ENCODE measurements at regions not wholly inside any gene's neighbourhood (a gene's known extent, or its start where the extent isn't known, plus 50 kb on each side); places are given as distances from the start of the nearest gene placed in this dataset.
"Not testable (repeated sequence)": the region's sequence is repeated elsewhere in the genome, so short reads cannot be mapped to it uniquely, and the experiment has no call there.

- H3K27me3 ChIP-seq (ENCODE audit: insufficient read depth, low read length); H3K36me3 Mint-ChIP-seq; H3K27ac Mint-ChIP-seq; intact Hi-C loops (cut with micrococcal nuclease); H3K36me3 ChIP-seq (ENCODE audit: insufficient read depth, low read length); CTCF ChIA-PET (ENCODE audit: partially characterized antibody); H3K27ac ChIP-seq (ENCODE audit: low read depth, low read length); POLR2A ChIA-PET (ENCODE audit: partially characterized antibody); H3K4me1 Mint-ChIP-seq; H3K4me3 Mint-ChIP-seq; DNase-seq; H3K4me3 ChIP-seq (ENCODE audit: low read length in 2 of 2); H3K4me1 ChIP-seq (ENCODE audit: insufficient read depth, low read length); H3K9me3 ChIP-seq (ENCODE audit: control insufficient read depth in 1 of 2, low read length in 2 of 2): not testable (repeated sequence)
- peaks cover 0 to 10% of the 10 kb centered on the region in 2 donors for H3K27me3 Mint-ChIP-seq
- peaks cover 0 to 22% (median 12%) of the 10 kb centered on the region in 8 donors for H3K9me3 Mint-ChIP-seq
These were observed 97.5 kb downstream of the ZNF664 start for GRCh38 chr12:124070394-124071074.

DNA sequence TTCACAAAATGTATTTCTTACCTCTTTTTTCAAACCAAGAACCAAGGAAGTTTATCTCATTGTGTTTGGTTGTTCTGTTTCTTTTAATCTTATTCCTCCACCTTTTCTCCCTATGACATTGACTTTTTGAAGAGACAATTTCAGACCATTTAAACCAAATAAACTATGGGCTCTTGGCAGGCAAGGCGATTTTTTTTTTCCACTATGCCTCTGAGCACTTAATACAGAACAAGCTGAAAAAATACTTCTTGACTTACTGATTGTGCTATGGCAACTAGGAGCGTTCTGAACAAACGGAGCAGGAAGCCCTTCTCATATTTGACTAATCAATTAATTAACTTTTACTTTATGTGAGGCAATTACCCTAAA, 98.0 kb downstream of the ZNF664 start:
- POLR2A ChIA-PET (ENCODE audit: partially characterized antibody), result no interaction called here
- H3K36me3 Mint-ChIP-seq, result no peaks in the 10 kb centered on the region
- peaks cover 0 to 18% (median 11%) of the 10 kb centered on the region in 8 donors for H3K9me3 Mint-ChIP-seq
- H3K27ac ChIP-seq (ENCODE audit: low read depth, low read length), result no peak overlapping the region
- H3K27ac Mint-ChIP-seq, result no peak overlapping the region
- intact Hi-C loops (cut with micrococcal nuclease), result no loop called here
- H3K4me3 Mint-ChIP-seq, result no peak overlapping the region
- H3K27me3 ChIP-seq (ENCODE audit: insufficient read depth, low read length), result no peaks in the 10 kb centered on the region
- no peaks in the 10 kb centered on the region for H3K36me3 ChIP-seq (ENCODE audit: insufficient read depth, low read length)
- H3K4me1 Mint-ChIP-seq, result peaks cover 0 to 6% (median 0%) of the 10 kb centered on the region in 4 donors
- H3K9me3 ChIP-seq (ENCODE audit: control insufficient read depth in 1 of 2, low read length in 2 of 2), result no peaks in the 10 kb centered on the region
- H3K4me1 ChIP-seq (ENCODE audit: insufficient read depth, low read length), result no peaks in the 10 kb centered on the region
- CTCF ChIA-PET (ENCODE audit: partially characterized antibody), result no interaction called here
- H3K4me3 ChIP-seq (ENCODE audit: low read length in 2 of 2), result no peak overlapping the region
- DNase-seq, result no peak
- H3K27me3 Mint-ChIP-seq, result peaks cover 0 to 10% of the 10 kb centered on the region in 2 donors

DNA sequence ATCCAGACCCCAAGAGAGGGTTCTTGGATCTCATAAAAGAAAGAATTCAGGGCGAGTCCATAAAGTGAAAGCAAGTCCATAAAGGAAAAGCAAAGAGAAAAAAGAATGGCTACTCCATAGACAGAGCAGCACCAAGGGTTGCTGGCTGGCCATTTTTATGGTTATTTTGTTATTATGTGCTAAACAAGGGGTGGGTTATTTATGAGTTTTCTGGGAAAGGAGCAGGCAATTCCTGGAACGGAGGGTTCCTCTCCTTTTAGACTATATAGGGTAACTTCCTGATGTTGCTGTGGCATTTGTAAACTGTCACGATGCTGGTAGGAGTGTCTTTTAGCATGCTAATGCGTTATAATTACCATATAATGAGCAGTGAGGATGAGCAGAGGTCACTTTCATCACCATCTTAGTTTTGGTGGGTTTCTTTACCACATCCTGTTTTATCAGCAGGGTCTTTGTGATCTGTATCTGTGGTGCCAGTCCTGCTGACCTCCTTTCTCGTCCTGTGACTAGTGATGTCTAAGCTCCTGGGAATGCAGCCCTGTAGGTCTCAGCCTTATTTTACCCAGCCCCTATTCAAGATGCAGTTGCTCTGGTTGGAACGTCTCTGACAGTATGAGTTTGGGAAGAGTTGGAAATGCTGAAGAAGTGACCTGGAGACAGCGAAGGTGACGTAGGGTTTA, 100.5 kb downstream of the ZNF664 start:
- Mint-ChIP-seq H3K9me3 (no peaks in the 10 kb centered on the region), H3K27me3 (peaks cover 0 to 10% of the 10 kb centered on the region in 2 donors), H3K4me1 (peaks cover 0 to 6% (median 0%) of the 10 kb centered on the region in 4 donors), H3K36me3 (no peaks in the 10 kb centered on the region), H3K4me3 (no peak overlapping the region), H3K27ac (no peak overlapping the region)
- Histone ChIP-seq H3K27me3 (ENCODE audit: insufficient read depth, low read length) (no peaks in the 10 kb centered on the region), H3K36me3 (ENCODE audit: insufficient read depth, low read length) (no peaks in the 10 kb centered on the region), H3K9me3 (ENCODE audit: control insufficient read depth in 1 of 2, low read length in 2 of 2) (no peaks in the 10 kb centered on the region), H3K27ac (ENCODE audit: low read depth, low read length) (no peak overlapping the region), H3K4me1 (ENCODE audit: insufficient read depth, low read length) (no peaks in the 10 kb centered on the region), H3K4me3 (ENCODE audit: low read length in 2 of 2) (no peak overlapping the region)
- intact Hi-C loops (cut with micrococcal nuclease), result no loop called here
- CTCF ChIA-PET (ENCODE audit: partially characterized antibody), result no interaction called here
- DNase-seq, result no peak
- POLR2A ChIA-PET (ENCODE audit: partially characterized antibody), result no interaction called here

DNA sequence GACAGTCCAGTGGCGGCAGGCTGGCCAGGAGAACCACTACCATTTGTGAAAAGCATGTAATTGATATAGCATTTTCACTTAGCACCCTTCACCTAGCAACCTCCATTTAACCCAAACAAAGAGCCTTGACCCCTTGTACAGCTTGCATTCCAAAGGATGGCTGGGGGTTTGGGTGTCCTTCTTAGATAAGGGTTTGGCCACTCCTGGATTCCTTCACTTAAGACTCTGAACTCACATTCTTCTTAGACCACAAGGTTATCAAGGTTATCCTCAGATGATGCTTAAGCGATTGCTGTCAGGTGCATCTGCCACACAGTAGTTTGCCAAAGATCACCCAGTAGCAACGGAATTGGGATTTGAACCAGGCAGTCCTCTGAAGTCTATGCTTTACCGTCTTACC, 102.8 kb downstream of the ZNF664 start:
- Mint-ChIP-seq H3K27me3 (peaks cover 0 to 10% of the 10 kb centered on the region in 2 donors), H3K4me3 (no peak overlapping the region), H3K27ac (no peak overlapping the region), H3K36me3 (no peaks in the 10 kb centered on the region), H3K4me1 (peaks cover 0 to 4% (median 0%) of the 10 kb centered on the region in 4 donors), H3K9me3 (no peaks in the 10 kb centered on the region)
- POLR2A ChIA-PET (ENCODE audit: partially characterized antibody), result no interaction called here
- Histone ChIP-seq H3K4me1 (ENCODE audit: insufficient read depth, low read length) (no peaks in the 10 kb centered on the region), H3K27me3 (ENCODE audit: insufficient read depth, low read length) (no peaks in the 10 kb centered on the region), H3K27ac (ENCODE audit: low read depth, low read length) (no peak overlapping the region), H3K9me3 (ENCODE audit: control insufficient read depth in 1 of 2, low read length in 2 of 2) (no peaks in the 10 kb centered on the region), H3K4me3 (ENCODE audit: low read length in 2 of 2) (no peak overlapping the region), H3K36me3 (ENCODE audit: insufficient read depth, low read length) (no peaks in the 10 kb centered on the region)
- DNase-seq, result no peak
- intact Hi-C loops (cut with micrococcal nuclease), result no loop called here
- CTCF ChIA-PET (ENCODE audit: partially characterized antibody), result interaction anchor here (1.1 kb wide), 1 partner anchor 43 kb away, joined by 3 read pairs; no protein-coding TSS in a partner anchor

DNA sequence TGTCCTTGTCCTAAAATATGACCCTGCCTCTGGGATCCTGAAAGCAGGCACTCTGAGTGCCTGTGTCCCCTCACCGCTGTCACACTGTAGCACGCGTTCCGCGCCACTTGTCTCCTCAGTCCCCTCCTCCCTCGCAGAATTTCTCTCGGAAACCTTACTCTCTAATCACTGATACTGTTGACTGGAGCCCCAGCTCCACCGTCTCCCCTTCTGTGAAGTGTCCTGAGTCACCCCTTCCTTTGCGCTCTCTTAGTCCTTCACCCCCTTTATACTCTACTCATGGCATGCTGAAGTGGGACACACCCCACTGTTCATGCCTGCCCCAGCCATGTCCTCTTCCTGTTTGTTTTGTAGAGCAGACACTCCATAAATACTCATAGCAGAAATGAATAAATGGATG, 104.7 kb downstream of the ZNF664 start:
- Histone ChIP-seq H3K27me3 (ENCODE audit: insufficient read depth, low read length) (no peaks in the 10 kb centered on the region), H3K9me3 (ENCODE audit: control insufficient read depth in 1 of 2, low read length in 2 of 2) (no peaks in the 10 kb centered on the region), H3K27ac (ENCODE audit: low read depth, low read length) (no peak overlapping the region), H3K4me1 (ENCODE audit: insufficient read depth, low read length) (no peaks in the 10 kb centered on the region), H3K36me3 (ENCODE audit: insufficient read depth, low read length) (no peaks in the 10 kb centered on the region), H3K4me3 (ENCODE audit: low read length in 2 of 2) (no peak overlapping the region)
- H3K27ac Mint-ChIP-seq, result no peak overlapping the region
- ChIA-PET CTCF (ENCODE audit: partially characterized antibody) (no interaction called here), POLR2A (ENCODE audit: partially characterized antibody) (no interaction called here)
- no peaks in the 10 kb centered on the region for H3K9me3 Mint-ChIP-seq
- peaks cover 0 to 4% (median 0%) of the 10 kb centered on the region in 4 donors for H3K4me1 Mint-ChIP-seq
- no peak overlapping the region for H3K4me3 Mint-ChIP-seq
- H3K36me3 Mint-ChIP-seq, result no peaks in the 10 kb centered on the region
- no peak for DNase-seq
- intact Hi-C loops (cut with micrococcal nuclease), result no loop called here
- H3K27me3 Mint-ChIP-seq, result peaks cover 1 to 10% of the 10 kb centered on the region in 2 donors

DNA sequence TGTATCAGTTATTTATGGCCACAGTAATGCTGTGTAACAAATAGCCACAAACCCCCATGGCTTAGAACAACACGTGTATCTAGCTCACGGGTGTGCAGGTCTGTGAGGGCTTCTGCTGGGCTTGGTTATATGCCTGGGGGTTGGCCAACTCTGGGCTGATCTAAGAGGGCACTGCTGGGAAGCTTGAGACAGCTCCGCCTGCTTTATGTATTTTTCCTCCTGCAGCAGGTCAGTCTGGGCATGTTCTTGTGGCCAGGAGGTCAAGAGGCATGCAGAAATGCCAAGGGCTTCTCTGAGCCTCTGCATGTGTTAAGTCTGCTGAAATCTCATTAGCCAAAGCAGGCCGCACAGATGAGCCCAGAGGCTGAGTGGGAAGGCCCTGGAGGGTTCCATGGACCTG, 105.8 kb downstream of the ZNF664 start:
- no peak overlapping the region for H3K4me3 ChIP-seq (ENCODE audit: low read length in 2 of 2)
- DNase-seq, result no peak
- H3K4me1 ChIP-seq (ENCODE audit: insufficient read depth, low read length), result no peaks in the 10 kb centered on the region
- no peak overlapping the region for H3K27ac ChIP-seq (ENCODE audit: low read depth, low read length)
- ChIA-PET CTCF (ENCODE audit: partially characterized antibody) (no interaction called here), POLR2A (ENCODE audit: partially characterized antibody) (no interaction called here)
- Mint-ChIP-seq H3K4me1 (no peaks in the 10 kb centered on the region), H3K4me3 (no peak overlapping the region), H3K9me3 (no peaks in the 10 kb centered on the region), H3K27ac (no peak overlapping the region), H3K36me3 (no peaks in the 10 kb centered on the region), H3K27me3 (peaks cover 1 to 2% of the 10 kb centered on the region in 2 donors)
- intact Hi-C loops (cut with micrococcal nuclease), result no loop called here
- H3K9me3 ChIP-seq (ENCODE audit: control insufficient read depth in 1 of 2, low read length in 2 of 2), result no peaks in the 10 kb centered on the region
- no peaks in the 10 kb centered on the region for H3K36me3 ChIP-seq (ENCODE audit: insufficient read depth, low read length)
- H3K27me3 ChIP-seq (ENCODE audit: insufficient read depth, low read length), result no peaks in the 10 kb centered on the region

DNA sequence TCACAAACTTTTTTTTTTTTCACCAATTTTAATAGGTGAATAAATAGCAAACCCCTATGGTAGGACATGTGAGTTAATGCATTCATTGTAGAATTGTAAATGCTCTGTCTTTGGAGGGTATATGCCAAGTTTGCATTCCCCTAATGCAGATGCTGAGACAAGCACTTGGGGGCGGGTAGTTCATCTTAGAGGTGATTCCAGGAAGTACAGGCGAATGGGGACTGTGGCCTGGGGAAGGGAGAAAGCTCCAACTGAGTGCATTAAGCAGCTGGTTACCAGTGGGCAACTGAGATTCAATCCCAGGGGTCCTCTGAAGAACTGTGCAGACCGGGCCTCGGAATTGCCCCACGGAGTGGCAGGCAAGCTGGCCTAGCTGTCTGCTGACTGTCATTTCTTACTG, 107.6 kb downstream of the ZNF664 start:
- no peaks in the 10 kb centered on the region for H3K4me1 ChIP-seq (ENCODE audit: insufficient read depth, low read length)
- no peaks in the 10 kb centered on the region for H3K9me3 Mint-ChIP-seq
- DNase-seq, result no peak
- H3K36me3 Mint-ChIP-seq, result no peaks in the 10 kb centered on the region
- no peak overlapping the region for H3K27ac ChIP-seq (ENCODE audit: low read depth, low read length)
- H3K4me3 ChIP-seq (ENCODE audit: low read length in 2 of 2), result no peak overlapping the region
- no peaks in the 10 kb centered on the region for H3K9me3 ChIP-seq (ENCODE audit: control insufficient read depth in 1 of 2, low read length in 2 of 2)
- no peaks in the 10 kb centered on the region for H3K36me3 ChIP-seq (ENCODE audit: insufficient read depth, low read length)
- H3K27me3 Mint-ChIP-seq, result peaks cover 0 to 4% of the 10 kb centered on the region in 2 donors
- H3K4me3 Mint-ChIP-seq, result no peak overlapping the region
- POLR2A ChIA-PET (ENCODE audit: partially characterized antibody), result no interaction called here
- CTCF ChIA-PET (ENCODE audit: partially characterized antibody), result interaction anchor here (0.9 kb wide), 1 partner anchor 8 kb away, joined by 3 read pairs; no protein-coding TSS in a partner anchor
- H3K27me3 ChIP-seq (ENCODE audit: insufficient read depth, low read length), result no peaks in the 10 kb centered on the region
- H3K27ac Mint-ChIP-seq, result no peak overlapping the region
- intact Hi-C loops (cut with micrococcal nuclease), result no loop called here
- H3K4me1 Mint-ChIP-seq, result no peaks in the 10 kb centered on the region

Measured in CD4-positive, alpha-beta memory T cell (primary cell).